ENCODE measurements at regions not wholly inside any gene's neighbourhood (a gene's known extent, or its start where the extent isn't known, plus 50 kb on each side); places are given as distances from the start of the nearest gene placed in this dataset.

- no peak for TF ChIP-seq CTCF (IDR thresholded peaks at IDR 0.05; ENCODE audit: unreplicated experiment)
- no TSS peak for BruUV-seq (replicated peaks)
- Mint-ChIP-seq H3K27me3 (ENCODE audit: unreplicated experiment) (no peaks in the 10 kb centered on the region), H3K36me3 (ENCODE audit: insufficient read depth, unreplicated experiment) (no peaks in the 10 kb centered on the region), H3K4me3 (ENCODE audit: low read depth, unreplicated experiment) (no peak overlapping the region), H3K9me3 (ENCODE audit: low read depth, unreplicated experiment) (no peaks in the 10 kb centered on the region), H3K27ac (ENCODE audit: unreplicated experiment) (no peak overlapping the region), H3K4me1 (ENCODE audit: low read depth, unreplicated experiment) (no peaks in the 10 kb centered on the region)
- DNase-seq: no peak
- CTCF ChIA-PET: no interaction called here
- intact Hi-C loops (cut with micrococcal nuclease; ENCODE audit: unreplicated experiment): no loop called here
These were observed 284.5 kb upstream of the ADGRL4 start for GRCh38 chr1:79290927-79291474.

GRCh38 chr1:79287982-79288381 lies 281.5 kb upstream of the ADGRL4 start:
- no peak for TF ChIP-seq CTCF (IDR thresholded peaks at IDR 0.05; ENCODE audit: unreplicated experiment)
- Mint-ChIP-seq H3K9me3 (ENCODE audit: low read depth, unreplicated experiment) (no peaks in the 10 kb centered on the region), H3K36me3 (ENCODE audit: insufficient read depth, unreplicated experiment) (no peaks in the 10 kb centered on the region), H3K27ac (ENCODE audit: unreplicated experiment) (no peak overlapping the region), H3K27me3 (ENCODE audit: unreplicated experiment) (no peaks in the 10 kb centered on the region), H3K4me3 (ENCODE audit: low read depth, unreplicated experiment) (no peak overlapping the region), H3K4me1 (ENCODE audit: low read depth, unreplicated experiment) (no peaks in the 10 kb centered on the region)
- CTCF ChIA-PET: no interaction called here
- BruUV-seq (replicated peaks): no TSS peak
- intact Hi-C loops (cut with micrococcal nuclease; ENCODE audit: unreplicated experiment): no loop called here
- DNase-seq: no peak

- H3K9me3 Mint-ChIP-seq (ENCODE audit: low read depth, unreplicated experiment): no peaks in the 10 kb centered on the region
These were observed 279.1 kb upstream of the ADGRL4 start for GRCh38 chr1:79285667-79286066.

GRCh38 chr1:79283451-79283850 lies 276.9 kb upstream of the ADGRL4 start:
- Mint-ChIP-seq H3K27ac (ENCODE audit: unreplicated experiment) (no peak overlapping the region), H3K4me3 (ENCODE audit: low read depth, unreplicated experiment) (no peak overlapping the region), H3K9me3 (ENCODE audit: low read depth, unreplicated experiment) (no peaks in the 10 kb centered on the region), H3K27me3 (ENCODE audit: unreplicated experiment) (no peaks in the 10 kb centered on the region), H3K4me1 (ENCODE audit: low read depth, unreplicated experiment) (no peaks in the 10 kb centered on the region), H3K36me3 (ENCODE audit: insufficient read depth, unreplicated experiment) (no peaks in the 10 kb centered on the region)
- no peak for TF ChIP-seq CTCF (IDR thresholded peaks at IDR 0.05; ENCODE audit: unreplicated experiment)
- intact Hi-C loops (cut with micrococcal nuclease; ENCODE audit: unreplicated experiment): no loop called here
- no TSS peak for BruUV-seq (replicated peaks)
- CTCF ChIA-PET: no interaction called here
- no peak for DNase-seq

More at GRCh38 chr1:79285667-79286066, 279.1 kb upstream of the ADGRL4 start:
- Mint-ChIP-seq H3K4me1 (ENCODE audit: low read depth, unreplicated experiment) (no peaks in the 10 kb centered on the region), H3K27ac (ENCODE audit: unreplicated experiment) (no peak overlapping the region), H3K36me3 (ENCODE audit: insufficient read depth, unreplicated experiment) (no peaks in the 10 kb centered on the region), H3K4me3 (ENCODE audit: low read depth, unreplicated experiment) (no peak overlapping the region), H3K27me3 (ENCODE audit: unreplicated experiment) (no peaks in the 10 kb centered on the region)
- CTCF ChIA-PET: no interaction called here
- DNase-seq: no peak
- no peak for TF ChIP-seq CTCF (IDR thresholded peaks at IDR 0.05; ENCODE audit: unreplicated experiment)
- intact Hi-C loops (cut with micrococcal nuclease; ENCODE audit: unreplicated experiment): no loop called here
- no TSS peak for BruUV-seq (replicated peaks)
